ENCODE measurements at regions not wholly inside any gene's neighbourhood (a gene's known extent, or its start where the extent isn't known, plus 50 kb on each side); places are given as distances from the start of the nearest gene placed in this dataset.

DNA sequence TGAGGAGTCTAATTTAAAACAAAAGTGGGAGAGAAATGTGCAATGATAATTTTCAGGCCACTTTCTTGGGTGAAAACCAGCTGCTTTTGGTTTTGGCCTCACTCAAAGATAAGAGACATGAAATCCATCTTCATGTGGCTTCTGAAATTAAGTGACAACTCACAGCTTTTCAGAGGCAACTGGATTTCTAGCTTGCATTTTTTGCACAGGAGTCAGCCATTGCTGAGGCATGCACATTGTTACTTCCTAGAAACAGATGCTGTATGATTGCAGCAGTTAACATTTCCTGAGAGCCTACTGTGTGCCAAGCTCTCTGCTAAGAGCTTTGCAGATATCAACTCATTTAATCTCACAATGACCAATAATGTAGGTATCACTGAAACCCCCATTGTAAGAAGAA lies 562.6 kb downstream of the NR2F1-AS1 start:
- Histone ChIP-seq H3K9me3 (no peaks in the 10 kb centered on the region), H3K4me1 (no peaks in the 10 kb centered on the region), H3K4me3 (no peak overlapping the region), H3K36me3 (no peaks in the 10 kb centered on the region), H3K27me3 (no peaks in the 10 kb centered on the region), H3K27ac (no peak overlapping the region)
- DNase-seq (no peak), ATAC-seq (no peak)
- no peak for TF ChIP-seq POLR2A (IDR thresholded peaks at IDR 0.05)
- TF ChIP-seq, protein P1, sequence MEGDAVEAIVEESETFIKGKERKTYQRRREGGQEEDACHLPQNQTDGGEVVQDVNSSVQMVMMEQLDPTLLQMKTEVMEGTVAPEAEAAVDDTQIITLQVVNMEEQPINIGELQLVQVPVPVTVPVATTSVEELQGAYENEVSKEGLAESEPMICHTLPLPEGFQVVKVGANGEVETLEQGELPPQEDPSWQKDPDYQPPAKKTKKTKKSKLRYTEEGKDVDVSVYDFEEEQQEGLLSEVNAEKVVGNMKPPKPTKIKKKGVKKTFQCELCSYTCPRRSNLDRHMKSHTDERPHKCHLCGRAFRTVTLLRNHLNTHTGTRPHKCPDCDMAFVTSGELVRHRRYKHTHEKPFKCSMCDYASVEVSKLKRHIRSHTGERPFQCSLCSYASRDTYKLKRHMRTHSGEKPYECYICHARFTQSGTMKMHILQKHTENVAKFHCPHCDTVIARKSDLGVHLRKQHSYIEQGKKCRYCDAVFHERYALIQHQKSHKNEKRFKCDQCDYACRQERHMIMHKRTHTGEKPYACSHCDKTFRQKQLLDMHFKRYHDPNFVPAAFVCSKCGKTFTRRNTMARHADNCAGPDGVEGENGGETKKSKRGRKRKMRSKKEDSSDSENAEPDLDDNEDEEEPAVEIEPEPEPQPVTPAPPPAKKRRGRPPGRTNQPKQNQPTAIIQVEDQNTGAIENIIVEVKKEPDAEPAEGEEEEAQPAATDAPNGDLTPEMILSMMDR (IDR thresholded peaks at IDR 0.05): no peak
- intact Hi-C loops (cut with DNase I): no loop called here

DNA sequence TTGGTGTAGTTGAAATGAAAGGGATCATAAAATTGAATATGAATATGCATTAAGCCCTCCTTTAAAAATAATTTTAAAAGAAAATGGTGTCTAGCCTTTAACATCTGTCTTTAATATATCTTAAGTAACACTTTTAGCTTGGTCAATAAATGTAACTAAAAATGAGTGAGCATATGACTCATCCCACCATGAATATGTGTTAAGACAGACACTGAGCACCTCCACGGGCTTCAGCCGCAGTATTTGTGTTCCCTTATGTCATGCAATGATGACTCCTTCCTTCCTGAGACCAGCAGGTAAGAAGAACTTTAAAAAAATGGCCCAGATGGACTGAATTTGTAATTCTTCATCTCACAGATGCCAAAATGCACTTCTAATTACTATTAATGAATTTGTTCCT lies 563.2 kb downstream of the NR2F1-AS1 start:
- 73 to 87% (median 77%) methylated on average over 2 of the region's 2 CpGs for WGBS, 4 donors
- Histone ChIP-seq H3K4me1 (no peaks in the 10 kb centered on the region), H3K27ac (no peak overlapping the region), H3K36me3 (no peaks in the 10 kb centered on the region), H3K27me3 (no peaks in the 10 kb centered on the region), H3K4me3 (no peak overlapping the region), H3K9me3 (no peaks in the 10 kb centered on the region)
- intact Hi-C loops (cut with DNase I): no loop called here
- no peak for TF ChIP-seq POLR2A (IDR thresholded peaks at IDR 0.05)
- TF ChIP-seq, protein P1 (IDR thresholded peaks at IDR 0.05): no peak
- no peak for DNase-seq
- ATAC-seq: no peak

DNA sequence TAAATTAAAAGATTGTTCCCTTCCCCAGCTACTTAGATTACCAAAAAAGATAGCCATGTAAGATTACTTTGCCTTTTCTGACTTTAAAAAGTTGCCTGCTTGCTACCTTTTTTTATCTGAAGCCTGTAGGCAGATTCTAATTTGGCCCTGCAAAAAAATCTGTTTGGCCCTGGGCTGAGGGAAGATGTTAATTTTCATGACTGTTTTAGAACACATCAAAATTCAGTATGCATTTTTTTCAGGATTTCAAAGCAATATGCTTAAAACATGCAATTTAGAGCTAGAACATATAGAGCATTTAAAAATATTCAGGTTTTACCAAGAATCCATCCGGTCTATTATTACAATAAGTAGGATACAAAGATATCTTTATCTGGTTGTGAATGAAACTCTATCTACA lies 563.6 kb downstream of the NR2F1-AS1 start:
- 91 to 97% (median 94%) methylated on average over 1 of the region's 1 CpG for WGBS, 4 donors
- Histone ChIP-seq H3K27me3 (no peaks in the 10 kb centered on the region), H3K9me3 (no peaks in the 10 kb centered on the region), H3K27ac (no peak overlapping the region), H3K4me3 (no peak overlapping the region), H3K36me3 (no peaks in the 10 kb centered on the region), H3K4me1 (no peaks in the 10 kb centered on the region)
- DNase-seq (no peak), ATAC-seq (no peak)
- TF ChIP-seq, protein P1 (IDR thresholded peaks at IDR 0.05): no peak
- TF ChIP-seq POLR2A (IDR thresholded peaks at IDR 0.05): no peak
- intact Hi-C loops (cut with DNase I): no loop called here

DNA sequence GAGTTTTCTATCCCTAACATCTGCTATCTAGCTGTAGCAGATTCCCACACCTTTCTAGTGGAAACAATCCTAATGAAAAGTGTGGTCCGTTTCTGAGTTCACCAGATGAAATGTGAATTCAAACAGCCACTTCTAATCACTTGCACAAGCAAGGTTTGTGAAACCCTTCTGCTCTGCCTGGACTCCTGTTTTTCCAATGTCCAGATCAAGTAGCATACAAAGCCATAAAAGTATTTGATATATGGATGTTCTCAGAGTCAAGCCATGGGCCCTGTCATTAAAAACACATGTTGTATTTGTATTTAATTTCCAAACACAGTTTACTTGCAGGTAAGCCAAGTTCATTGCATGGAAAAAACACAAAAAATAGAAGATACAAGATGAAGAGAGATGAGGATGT lies 570.4 kb downstream of the NR2F1-AS1 start:
- TF ChIP-seq, protein P1 (IDR thresholded peaks at IDR 0.05): no peak
- TF ChIP-seq POLR2A (IDR thresholded peaks at IDR 0.05): no peak
- no peak overlapping the region for H3K4me3 ChIP-seq
- no peak overlapping the region for H3K27ac ChIP-seq
- intact Hi-C loops (cut with DNase I): no loop called here
- DNase-seq (no peak), ATAC-seq (no peak)
- H3K9me3 ChIP-seq: no peaks in the 10 kb centered on the region
- no peaks in the 10 kb centered on the region for H3K36me3 ChIP-seq
- no peaks in the 10 kb centered on the region for H3K4me1 ChIP-seq
- WGBS, 4 donors: 68 to 82% (median 75%) methylated on average over 1 of the region's 1 CpG
- no peaks in the 10 kb centered on the region for H3K27me3 ChIP-seq

Data from heart left ventricle (tissue), 16 donors.